Tibial artery (tissue), 4 donors: ENCODE measurements at regions not wholly inside any gene's neighbourhood (a gene's known extent, or its start where the extent isn't known, plus 50 kb on each side); places are given as distances from the start of the nearest gene placed in this dataset.

Experiments used
- DNase-seq, 2 donors: peaks; one replicate each; pipeline ENCODE4 v3.0.0-alpha.2; 2019
- H3K27ac ChIP-seq, 2 donors: fragments of 200-600 bp; sonication (generic) in 1 of 2; 1 replicate in 1 of 2; 2 replicates in 1 of 2; pipeline ENCODE4 v1.5.1; 2018 to 2019; ENCODE audit warnings: mild to moderate bottlenecking in 1 of 2
- H3K27me3 ChIP-seq, 2 donors: fragments of 200-600 bp; sonication (generic) in 1 of 2; one replicate each; pipeline versions ENCODE4 v1.5.1 to v1.6.0; 2016 to 2019
- H3K36me3 ChIP-seq, 3 donors: fragments of 200-600 bp; sonication (generic) in 2 of 3; one replicate each; pipeline ENCODE4 v1.5.1; 2016 to 2019; ENCODE audit warnings: mild to moderate bottlenecking in 2 of 3
- H3K4me1 ChIP-seq, 4 donors: fragments of 200-600 bp; sonication (generic) in 2 of 4; 1 replicate in 3 of 4; 2 replicates in 1 of 4; pipeline ENCODE4 v1.5.1; 2016 to 2019
- H3K4me3 ChIP-seq, 2 donors: fragments of 200-600 bp; sonication (generic) in 1 of 2; 1 replicate in 1 of 2; 2 replicates in 1 of 2; pipeline ENCODE4 v1.5.1; 2018 to 2019; ENCODE audit warnings: mild to moderate bottlenecking in 2 of 2
- H3K9me3 ChIP-seq, 3 donors: fragments of 200-600 bp; sonication (generic) in 1 of 3; one replicate each; pipeline ENCODE4 v1.5.1; 2016 to 2019
- CTCF ChIP-seq, 2 experiments: fragments of 200-600 bp in 1 of 2; fragments of 450-650 bp in 1 of 2; IDR thresholded peaks; one replicate each; pipeline ENCODE4 v1.5.1; 2017 to 2019; ENCODE audit warnings: antibody characterized with exemption in 2 of 2, mild to moderate bottlenecking in 1 of 2, moderate library complexity in 1 of 2
- intact Hi-C: fragments of 100-400 bp; cut with DNase I; formaldehyde crosslinking; loops from one replicate; pipeline ENCODE4 v1.15.0; 2023; ENCODE audit warnings: low total_unique reads

GRCh38 chr13:74667656-74668203 is 533.5 kb upstream of the KLF12 start:
- no peaks in the 10 kb centered on the region for H3K36me3 ChIP-seq

GRCh38 chr13:74662905-74663304 is 528.7 kb upstream of the KLF12 start:
- H3K27me3 ChIP-seq: no peaks in the 10 kb centered on the region
- no peak overlapping the region for H3K27ac ChIP-seq
- no peaks in the 10 kb centered on the region for H3K9me3 ChIP-seq
- H3K4me3 ChIP-seq: no peak overlapping the region
- H3K4me1 ChIP-seq: no peaks in the 10 kb centered on the region
- TF ChIP-seq CTCF (IDR thresholded peaks at IDR 0.05): no peak
- intact Hi-C loops: no loop called here
- H3K36me3 ChIP-seq: no peaks in the 10 kb centered on the region
- no peak for DNase-seq

More at GRCh38 chr13:74667656-74668203, 533.5 kb upstream of the KLF12 start:
- no peak overlapping the region for H3K27ac ChIP-seq
- no peaks in the 10 kb centered on the region for H3K4me1 ChIP-seq
- no peaks in the 10 kb centered on the region for H3K27me3 ChIP-seq
- no peak overlapping the region for H3K4me3 ChIP-seq
- TF ChIP-seq CTCF (IDR thresholded peaks at IDR 0.05): no peak
- DNase-seq: no peak
- no peaks in the 10 kb centered on the region for H3K9me3 ChIP-seq
- intact Hi-C loops: no loop called here

- intact Hi-C loops: no loop called here
- Histone ChIP-seq H3K4me1 (no peaks in the 10 kb centered on the region), H3K9me3 (no peaks in the 10 kb centered on the region), H3K4me3 (no peak overlapping the region), H3K27ac (no peak overlapping the region), H3K36me3 (no peaks in the 10 kb centered on the region), H3K27me3 (no peaks in the 10 kb centered on the region)
- TF ChIP-seq CTCF (IDR thresholded peaks at IDR 0.05): no peak
- DNase-seq: no peak
These were observed 527.6 kb upstream of the KLF12 start for GRCh38 chr13:74661851-74662250.

- Histone ChIP-seq H3K4me1 (no peaks in the 10 kb centered on the region), H3K9me3 (no peaks in the 10 kb centered on the region), H3K4me3 (no peak overlapping the region), H3K27ac (no peak overlapping the region), H3K27me3 (no peaks in the 10 kb centered on the region), H3K36me3 (no peaks in the 10 kb centered on the region)
- no peak for TF ChIP-seq CTCF (IDR thresholded peaks at IDR 0.05)
- intact Hi-C loops: no loop called here
- DNase-seq: no peak
These were observed 523.6 kb upstream of the KLF12 start for GRCh38 chr13:74657765-74658164.

GRCh38 chr13:74651121-74651520 is 516.9 kb upstream of the KLF12 start:
- DNase-seq: no peak
- no peak overlapping the region for H3K4me3 ChIP-seq
- TF ChIP-seq CTCF (IDR thresholded peaks at IDR 0.05): no peak
- no peaks in the 10 kb centered on the region for H3K9me3 ChIP-seq
- intact Hi-C loops: no loop called here
- H3K36me3 ChIP-seq: no peaks in the 10 kb centered on the region
- H3K27me3 ChIP-seq: no peaks in the 10 kb centered on the region
- H3K27ac ChIP-seq: no peak overlapping the region
- peaks cover 0 to 2% (median 0%) of the 10 kb centered on the region in 4 donors for H3K4me1 ChIP-seq

GRCh38 chr13:74647991-74648390 is 513.8 kb upstream of the KLF12 start:
- TF ChIP-seq CTCF (IDR thresholded peaks at IDR 0.05): no peak
- H3K4me3 ChIP-seq: no peak overlapping the region
- H3K9me3 ChIP-seq: no peaks in the 10 kb centered on the region
- intact Hi-C loops: no loop called here
- H3K27me3 ChIP-seq: no peaks in the 10 kb centered on the region
- H3K27ac ChIP-seq: no peak overlapping the region
- H3K36me3 ChIP-seq: no peaks in the 10 kb centered on the region
- no peak for DNase-seq
- H3K4me1 ChIP-seq: peaks cover 0 to 4% (median 0%) of the 10 kb centered on the region in 4 donors
